B cell (primary cell): ENCODE measurements at regions not wholly inside any gene's neighbourhood (a gene's known extent, or its start where the extent isn't known, plus 50 kb on each side); places are given as distances from the start of the nearest gene placed in this dataset.

Experiments
- ATAC-seq: fragments of 200-7000 bp; cut with Tn5 transposase; one replicate; pipeline ENCODE4 v1.10.0; 2021; ENCODE audit warnings: low read depth, mild to moderate bottlenecking, moderate number of reproducible peaks, moderate library complexity
- CTCF ChIA-PET: fragments of 350-600 bp; sonication (Branson Sonifier 250); formaldehyde crosslinking; loops from one replicate; lab custom pipeline; 2021; ENCODE audit warnings: antibody characterized with exemption, inconsistent platforms; lab: Charles Lee
- POLR2A ChIA-PET: fragments of 350-600 bp; sonication (Branson Sonifier 250); formaldehyde crosslinking; loops from one replicate; lab custom pipeline; 2021; ENCODE audit warnings: antibody characterized with exemption; lab: Charles Lee
- DNase-seq: peaks from one replicate; pipeline ENCODE4 v3.0.0; 2013
- H2AFZ ChIP-seq: 2 replicates; pipeline ENCODE4 v1.6.1; 2012; ENCODE audit warnings: mild to moderate bottlenecking, low read depth, low read length; ENCODE audit not compliant: insufficient read depth, poor library complexity, severe bottlenecking
- H3K27ac ChIP-seq, 2 donors: 1 replicate in 1 of 2; 2 replicates in 1 of 2; pipeline ENCODE4 v1.5.1; 2012 to 2013; ENCODE audit warnings: low read length in 2 of 2, mild to moderate bottlenecking in 2 of 2, moderate library complexity in 1 of 2
- H3K27me3 ChIP-seq, 4 experiments: fragments of 200-600 bp in 1 of 4; sonication (generic) in 1 of 4; replicated peaks in 1 of 4; 1 replicate in 2 of 4; 2 replicates in 2 of 4; pipeline versions ENCODE4 v1.6.1 to v1.7.0; 2013 to 2016; ENCODE audit warnings: low read length in 3 of 4, mild to moderate bottlenecking in 2 of 4, mixed read lengths in 1 of 4, moderate library complexity in 1 of 4; ENCODE audit not compliant: insufficient read depth in 4 of 4, control insufficient read depth in 3 of 4; ENCODE audit errors: control extremely low read depth in 1 of 4
- H3K36me3 ChIP-seq, 2 experiments: replicated peaks in 1 of 2; 1 replicate in 1 of 2; 2 replicates in 1 of 2; pipeline versions ENCODE4 v1.6.1 to v1.7.1; 2013; ENCODE audit warnings: low read length in 1 of 2; ENCODE audit not compliant: insufficient read depth in 2 of 2, control insufficient read depth in 1 of 2; ENCODE audit errors: control extremely low read depth in 1 of 2, extremely low read depth in 1 of 2
- H3K4me1 ChIP-seq, 2 donors: fragments of 200-600 bp in 1 of 2; sonication (generic) in 1 of 2; 1 replicate in 1 of 2; 2 replicates in 1 of 2; pipeline versions ENCODE4 v1.5.1 to v1.6.1; 2013 to 2017; ENCODE audit warnings: low read length in 2 of 2; ENCODE audit not compliant: control insufficient read depth in 2 of 2, insufficient read depth in 2 of 2
- H3K4me2 ChIP-seq: replicated peaks from 2 replicates; pipeline ENCODE3; 2012; ENCODE audit warnings: mild to moderate bottlenecking, low read depth, low read length; ENCODE audit not compliant: poor library complexity, severe bottlenecking
- H3K4me3 ChIP-seq, 5 experiments: fragments of 200-600 bp in 1 of 5; sonication (generic) in 1 of 5; 1 replicate in 3 of 5; 2 replicates in 2 of 5; pipeline versions ENCODE4 v1.5.1 to v1.7.0; 2011 to 2016; ENCODE audit warnings: low read length in 4 of 5, mild to moderate bottlenecking in 4 of 5, low read depth in 2 of 5, control low read depth in 1 of 5, moderate library complexity in 1 of 5; ENCODE audit not compliant: insufficient read depth in 1 of 5; ENCODE audit errors: control extremely low read depth in 1 of 5, extremely low read depth in 1 of 5
- H3K79me2 ChIP-seq: fragments of 200-600 bp; sonication (generic); one replicate; pipeline ENCODE4 v1.6.0; 2016; ENCODE audit warnings: low read length; ENCODE audit not compliant: control insufficient read depth, insufficient read depth
- H3K9ac ChIP-seq: fragments of 200-600 bp; sonication (generic); 2 replicates; pipeline ENCODE4 v1.6.1; 2017; ENCODE audit warnings: mild to moderate bottlenecking, low read length, moderate library complexity
- H3K9me3 ChIP-seq, 3 donors: one replicate each; pipeline versions ENCODE4 v1.6.1 to v1.7.1; 2013; ENCODE audit warnings: low read length in 2 of 3; ENCODE audit not compliant: control insufficient read depth in 2 of 3, insufficient read depth in 1 of 3; ENCODE audit errors: control extremely low read depth in 1 of 3
- H4K20me1 ChIP-seq: 2 replicates; pipeline ENCODE4 v1.6.0; 2012; ENCODE audit warnings: mild to moderate bottlenecking, low read length; ENCODE audit not compliant: insufficient read depth, control insufficient read depth, poor library complexity, severe bottlenecking
- H3K27ac Mint-ChIP-seq: one replicate; pipeline ENCODE4 v1.8.0; 2021; ENCODE audit warnings: mixed read lengths
- H3K27me3 Mint-ChIP-seq: one replicate; pipeline ENCODE4 v1.8.0; 2021; ENCODE audit warnings: mixed read lengths
- H3K4me1 Mint-ChIP-seq: one replicate; pipeline ENCODE4 v1.8.0; 2021; ENCODE audit warnings: mixed read lengths
- H3K4me3 Mint-ChIP-seq: one replicate; pipeline ENCODE4 v1.8.0; 2021; ENCODE audit warnings: mixed read lengths
- H3K9me3 Mint-ChIP-seq: one replicate; pipeline ENCODE4 v1.8.0; 2022; ENCODE audit warnings: mixed read lengths; ENCODE audit not compliant: insufficient read depth
- EZH2 ChIP-seq: IDR thresholded peaks from 2 replicates; pipeline ENCODE4 v1.6.1; 2012; ENCODE audit warnings: borderline replicate concordance, low read depth, mild to moderate bottlenecking, moderate library complexity, low read length; ENCODE audit not compliant: insufficient read depth, poor library complexity, severe bottlenecking
- WGBS: methylation state at CpG from one replicate; pipeline ENCODE4 v1.1.5; 2013; ENCODE audit warnings: missing lambda C conversion rate; ENCODE audit not compliant: insufficient coverage; 5-methylcytosine and 5-hydroxymethylcytosine counted together
- intact Hi-C: fragments of 100-400 bp; cut with micrococcal nuclease; formaldehyde crosslinking; loops from one replicate; pipeline ENCODE4 v1.10.0; 2022
- TF ChIP-seq, protein P1 (sequence below): fragments of 200-600 bp; IDR thresholded peaks from one replicate; pipeline ENCODE4 v1.8.0; 2022; ENCODE audit warnings: antibody characterized with exemption, mild to moderate bottlenecking

DNA sequence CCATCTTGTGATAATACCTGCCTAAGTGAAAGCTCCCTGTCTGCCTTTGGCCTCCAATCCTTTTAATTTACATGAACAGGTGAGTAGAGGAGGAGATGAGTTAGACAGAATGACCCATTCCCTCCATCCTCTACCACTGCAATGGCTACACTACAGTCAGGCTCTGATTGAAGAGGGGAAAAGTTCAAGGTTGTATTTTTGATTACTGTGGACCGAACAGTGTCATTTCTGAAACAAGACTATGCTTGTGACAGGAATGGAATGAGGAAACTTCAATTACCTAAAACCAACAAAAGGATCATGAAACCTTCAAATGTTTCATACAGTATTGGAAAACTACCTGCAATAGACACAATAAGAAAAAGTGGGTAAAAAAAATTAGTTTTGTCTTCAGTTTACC is 85.5 kb upstream of the GBE1 start:
- TF ChIP-seq, protein P1, sequence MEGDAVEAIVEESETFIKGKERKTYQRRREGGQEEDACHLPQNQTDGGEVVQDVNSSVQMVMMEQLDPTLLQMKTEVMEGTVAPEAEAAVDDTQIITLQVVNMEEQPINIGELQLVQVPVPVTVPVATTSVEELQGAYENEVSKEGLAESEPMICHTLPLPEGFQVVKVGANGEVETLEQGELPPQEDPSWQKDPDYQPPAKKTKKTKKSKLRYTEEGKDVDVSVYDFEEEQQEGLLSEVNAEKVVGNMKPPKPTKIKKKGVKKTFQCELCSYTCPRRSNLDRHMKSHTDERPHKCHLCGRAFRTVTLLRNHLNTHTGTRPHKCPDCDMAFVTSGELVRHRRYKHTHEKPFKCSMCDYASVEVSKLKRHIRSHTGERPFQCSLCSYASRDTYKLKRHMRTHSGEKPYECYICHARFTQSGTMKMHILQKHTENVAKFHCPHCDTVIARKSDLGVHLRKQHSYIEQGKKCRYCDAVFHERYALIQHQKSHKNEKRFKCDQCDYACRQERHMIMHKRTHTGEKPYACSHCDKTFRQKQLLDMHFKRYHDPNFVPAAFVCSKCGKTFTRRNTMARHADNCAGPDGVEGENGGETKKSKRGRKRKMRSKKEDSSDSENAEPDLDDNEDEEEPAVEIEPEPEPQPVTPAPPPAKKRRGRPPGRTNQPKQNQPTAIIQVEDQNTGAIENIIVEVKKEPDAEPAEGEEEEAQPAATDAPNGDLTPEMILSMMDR, result no peak
- TF ChIP-seq EZH2, result no peak
- POLR2A ChIA-PET, result no interaction called here

GRCh38 chr3:81841540-81841939 is 80.1 kb upstream of the GBE1 start:
- H3K4me1 ChIP-seq, result peaks cover 0 to 8% of the 10 kb centered on the region in 2 donors
- intact Hi-C loops, result no loop called here
- no peaks in the 10 kb centered on the region for H3K27me3 ChIP-seq
- DNase-seq, result no peak
- no peaks in the 10 kb centered on the region for H3K9me3 ChIP-seq
- H3K27me3 Mint-ChIP-seq, result no peaks in the 10 kb centered on the region
- H3K79me2 ChIP-seq, result no peaks in the 10 kb centered on the region
- H2AFZ ChIP-seq, result no peak overlapping the region
- H3K4me3 Mint-ChIP-seq, result no peak overlapping the region
- H3K27ac ChIP-seq, result no peak overlapping the region
- H3K9ac ChIP-seq, result no peak overlapping the region
- no peak for ATAC-seq
- no peak overlapping the region for H3K4me3 ChIP-seq
- H3K4me1 Mint-ChIP-seq, result peaks cover 5% of the 10 kb centered on the region
- CTCF ChIA-PET, result no interaction called here
- H3K9me3 Mint-ChIP-seq, result no peaks in the 10 kb centered on the region
- no peaks in the 10 kb centered on the region for H4K20me1 ChIP-seq
- POLR2A ChIA-PET, result no interaction called here
- H3K27ac Mint-ChIP-seq, result no peak overlapping the region
- H3K4me2 ChIP-seq, result no peak overlapping the region
- TF ChIP-seq, protein P1, result no peak
- no peak for TF ChIP-seq EZH2
- H3K36me3 ChIP-seq, result no peaks in the 10 kb centered on the region
- WGBS, result no CpG with 5 or more reads among the region's 2 CpGs

More for the DNA sequence above, 85.5 kb upstream of the GBE1 start:
- H4K20me1 ChIP-seq, result no peaks in the 10 kb centered on the region
- ATAC-seq (no peak), DNase-seq (no peak)
- CTCF ChIA-PET, result interaction anchor here (1.1 kb wide), 1 partner anchor 15 kb away, joined by 3 read pairs; no protein-coding TSS in a partner anchor
- H2AFZ ChIP-seq, result no peak overlapping the region
- no peak overlapping the region for H3K9ac ChIP-seq
- no peak overlapping the region for H3K27ac ChIP-seq
- H3K4me2 ChIP-seq, result no peak overlapping the region
- no peaks in the 10 kb centered on the region for H3K36me3 ChIP-seq
- no peaks in the 10 kb centered on the region for H3K4me1 Mint-ChIP-seq
- no peaks in the 10 kb centered on the region for H3K9me3 ChIP-seq
- no peaks in the 10 kb centered on the region for H3K9me3 Mint-ChIP-seq
- no peaks in the 10 kb centered on the region for H3K27me3 Mint-ChIP-seq
- intact Hi-C loops, result no loop called here
- no peak overlapping the region for H3K4me3 Mint-ChIP-seq
- no peaks in the 10 kb centered on the region for H3K27me3 ChIP-seq
- H3K4me1 ChIP-seq, result no peaks in the 10 kb centered on the region
- no peak overlapping the region for H3K27ac Mint-ChIP-seq
- no peak overlapping the region for H3K4me3 ChIP-seq
- no peaks in the 10 kb centered on the region for H3K79me2 ChIP-seq
- WGBS, result no CpG with 5 or more reads among the region's 1 CpG
